GM23338 (cell line): ENCODE measurements at regions not wholly inside any gene's neighbourhood (a gene's known extent, or its start where the extent isn't known, plus 50 kb on each side); places are given as distances from the start of the nearest gene placed in this dataset.

Experiments used
- CREB1 ChIP-seq: fragments of 250-450 bp; sonication (Bioruptor Pico); IDR thresholded peaks from 2 replicates; pipeline ENCODE4 v1.5.0; 2020; ENCODE audit warnings: low read depth, mild to moderate bottlenecking, moderate library complexity
- ETS1 ChIP-seq: IDR thresholded peaks from 2 replicates; pipeline ENCODE4 v1.6.1; 2016; ENCODE audit warnings: antibody characterized with exemption
- EZH2 ChIP-seq: fragments of 200-600 bp; sonication (generic); IDR thresholded peaks from one replicate; pipeline ENCODE4 v1.8.0; 2017; ENCODE audit warnings: antibody characterized with exemption, mild to moderate bottlenecking, low read depth; ENCODE audit not compliant: unreplicated experiment
- EZH2phosphoT487 ChIP-seq: fragments of 200-600 bp; sonication (generic); IDR thresholded peaks from one replicate; pipeline ENCODE4 v1.8.1; 2018; ENCODE audit warnings: antibody characterized with exemption; ENCODE audit not compliant: unreplicated experiment
- JUNB ChIP-seq: IDR thresholded peaks from one replicate; pipeline ENCODE4 v1.6.1; 2016; ENCODE audit warnings: antibody characterized with exemption; ENCODE audit not compliant: unreplicated experiment
- NANOG ChIP-seq: IDR thresholded peaks from 2 replicates; pipeline ENCODE4 v1.6.1; 2016; ENCODE audit warnings: antibody characterized with exemption, borderline replicate concordance
- REST ChIP-seq: IDR thresholded peaks from one replicate; pipeline ENCODE4 v1.6.1; 2018; ENCODE audit warnings: antibody characterized with exemption; ENCODE audit not compliant: unreplicated experiment
- ZNF462 ChIP-seq: fragments of 250-450 bp; sonication (Bioruptor Pico); IDR thresholded peaks from 2 replicates; pipeline ENCODE4 v1.5.0; 2020; ENCODE audit warnings: mild to moderate bottlenecking, moderate library complexity

GRCh38 chr16:86297866-86298757 lies 212.2 kb upstream of the FOXF1 start (continued):
- no peak for TF ChIP-seq ZNF462 (CRISPR knock-in tag)
- TF ChIP-seq EZH2phosphoT487, result no peak
- TF ChIP-seq JUNB, result no peak
- TF ChIP-seq REST, result no peak
- TF ChIP-seq ETS1, result no peak
- no peak for TF ChIP-seq NANOG
- no peak for TF ChIP-seq EZH2
- TF ChIP-seq CREB1, result no peak
